Vagina (tissue), 2 donors: ENCODE measurements at regions not wholly inside any gene's neighbourhood (a gene's known extent, or its start where the extent isn't known, plus 50 kb on each side); places are given as distances from the start of the nearest gene placed in this dataset.

Experiments
- POLR2A ChIP-seq, 2 donors: fragments of 450-650 bp; IDR thresholded peaks; one replicate each; pipeline ENCODE4 v1.6.1; 2017; ENCODE audit warnings: antibody characterized with exemption in 2 of 2, mild to moderate bottlenecking in 2 of 2, moderate library complexity in 2 of 2
- TF ChIP-seq, protein P1 (sequence below), 3 experiments: fragments of 450-650 bp in 2 of 3; fragments of 200-600 bp in 1 of 3; sonication (generic) in 1 of 3; IDR thresholded peaks; one replicate each; pipeline ENCODE4 v1.5.1; 2017 to 2019; ENCODE audit warnings: antibody characterized with exemption in 3 of 3, mild to moderate bottlenecking in 2 of 3, moderate library complexity in 2 of 3

DNA sequence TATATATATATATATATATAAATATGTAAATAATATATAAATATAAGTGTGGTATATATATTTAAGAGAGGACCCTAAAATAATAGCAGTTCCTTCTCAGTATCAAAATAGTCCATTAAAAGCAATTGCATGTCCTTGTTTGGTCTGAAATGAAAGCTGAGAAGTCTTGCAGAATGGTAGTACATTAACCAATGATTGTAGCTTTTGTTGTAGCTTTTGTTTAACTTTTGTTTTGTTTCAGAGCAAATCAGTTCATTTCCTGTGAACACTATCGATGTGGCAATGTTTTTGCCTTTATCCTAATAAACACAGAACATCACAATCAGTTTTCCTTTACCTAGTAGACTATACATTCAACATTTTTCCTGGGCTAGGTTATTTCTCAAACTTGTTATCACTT lies 1256.2 kb upstream of the SPRY2 start:
- TF ChIP-seq, protein P1, sequence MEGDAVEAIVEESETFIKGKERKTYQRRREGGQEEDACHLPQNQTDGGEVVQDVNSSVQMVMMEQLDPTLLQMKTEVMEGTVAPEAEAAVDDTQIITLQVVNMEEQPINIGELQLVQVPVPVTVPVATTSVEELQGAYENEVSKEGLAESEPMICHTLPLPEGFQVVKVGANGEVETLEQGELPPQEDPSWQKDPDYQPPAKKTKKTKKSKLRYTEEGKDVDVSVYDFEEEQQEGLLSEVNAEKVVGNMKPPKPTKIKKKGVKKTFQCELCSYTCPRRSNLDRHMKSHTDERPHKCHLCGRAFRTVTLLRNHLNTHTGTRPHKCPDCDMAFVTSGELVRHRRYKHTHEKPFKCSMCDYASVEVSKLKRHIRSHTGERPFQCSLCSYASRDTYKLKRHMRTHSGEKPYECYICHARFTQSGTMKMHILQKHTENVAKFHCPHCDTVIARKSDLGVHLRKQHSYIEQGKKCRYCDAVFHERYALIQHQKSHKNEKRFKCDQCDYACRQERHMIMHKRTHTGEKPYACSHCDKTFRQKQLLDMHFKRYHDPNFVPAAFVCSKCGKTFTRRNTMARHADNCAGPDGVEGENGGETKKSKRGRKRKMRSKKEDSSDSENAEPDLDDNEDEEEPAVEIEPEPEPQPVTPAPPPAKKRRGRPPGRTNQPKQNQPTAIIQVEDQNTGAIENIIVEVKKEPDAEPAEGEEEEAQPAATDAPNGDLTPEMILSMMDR (IDR thresholded peaks at IDR 0.05) = no peak
- no peak for TF ChIP-seq POLR2A (IDR thresholded peaks at IDR 0.05)
